Stimulated activated CD4-positive, alpha-beta T cell treated with anti-CD3 and anti-CD28 coated beads, Interleukin-15, amount 100 ng/mL, for 1 hour (primary cell): ENCODE measurements at regions not wholly inside any gene's neighbourhood (a gene's known extent, or its start where the extent isn't known, plus 50 kb on each side); places are given as distances from the start of the nearest gene placed in this dataset.

Experiments
- DNase-seq, 2 donors: peaks; one replicate each; pipeline ENCODE4 v3.0.0-alpha.2; 2020; ENCODE audit warnings: low read depth in 1 of 2, low spot score in 1 of 2

DNA sequence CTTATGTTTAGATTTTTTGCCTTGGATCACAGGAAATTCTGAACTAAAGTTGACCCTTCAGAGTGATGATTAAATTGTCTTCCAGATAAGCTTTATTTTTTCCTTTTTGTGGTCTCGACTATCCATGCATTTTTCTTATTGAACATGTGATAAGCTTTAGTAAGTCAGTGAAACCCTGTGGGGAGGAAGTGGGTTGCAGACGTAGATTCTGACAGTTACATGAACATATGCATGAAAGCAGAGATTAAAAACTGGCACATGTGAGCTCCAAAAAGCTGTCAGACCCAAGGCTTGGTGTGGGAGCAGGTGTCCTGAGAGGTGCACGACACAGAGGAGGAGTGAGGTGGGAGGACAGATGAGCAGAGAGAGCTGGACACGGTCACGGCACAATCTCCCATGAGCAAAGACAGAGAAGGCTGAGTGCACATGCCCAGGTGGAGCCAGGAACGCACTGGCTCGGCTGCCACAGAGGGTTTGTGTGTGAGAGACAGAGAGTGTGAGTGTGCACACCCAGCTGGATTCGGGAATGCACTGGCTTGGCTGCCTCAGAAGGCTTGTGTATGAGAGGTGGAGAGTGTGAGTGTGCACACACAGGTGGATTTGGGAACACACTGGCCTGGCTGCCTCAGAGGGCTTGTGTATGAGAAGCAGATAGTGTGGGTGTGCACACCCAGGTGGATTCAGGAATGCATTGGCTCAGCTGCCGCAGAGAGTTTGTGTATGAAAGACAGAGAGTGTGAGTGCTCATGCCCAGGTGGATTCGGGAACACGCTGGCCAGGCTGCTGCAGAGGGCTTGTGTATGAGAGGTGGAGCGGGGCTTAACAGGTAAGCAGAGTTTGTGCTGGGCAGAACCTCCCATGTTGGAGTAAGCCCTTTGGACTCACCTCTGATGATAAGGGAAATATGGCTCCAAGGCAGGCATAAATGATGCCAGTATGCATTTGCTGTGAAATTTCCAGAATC is 849.1 kb upstream of the SALL3 start:
- no peak for DNase-seq

DNA sequence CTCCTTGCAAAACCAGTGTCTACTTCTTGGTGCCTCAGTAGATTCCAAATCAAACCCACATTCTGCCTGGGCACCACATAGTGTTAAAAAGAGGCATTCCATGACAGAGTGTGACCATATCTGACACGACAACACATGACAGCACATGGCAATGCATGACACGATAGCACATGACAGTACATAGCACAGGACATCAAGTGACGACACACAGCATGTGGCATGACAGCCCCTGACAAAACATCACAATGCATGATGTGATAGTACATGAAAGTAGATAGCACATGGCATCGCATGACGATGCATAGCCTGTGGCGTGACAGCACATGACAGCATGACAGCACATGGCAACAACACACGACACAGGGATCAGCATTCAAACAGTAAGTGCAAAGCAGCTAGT is 845.9 kb upstream of the SALL3 start:
- DNase-seq = no peak

DNA sequence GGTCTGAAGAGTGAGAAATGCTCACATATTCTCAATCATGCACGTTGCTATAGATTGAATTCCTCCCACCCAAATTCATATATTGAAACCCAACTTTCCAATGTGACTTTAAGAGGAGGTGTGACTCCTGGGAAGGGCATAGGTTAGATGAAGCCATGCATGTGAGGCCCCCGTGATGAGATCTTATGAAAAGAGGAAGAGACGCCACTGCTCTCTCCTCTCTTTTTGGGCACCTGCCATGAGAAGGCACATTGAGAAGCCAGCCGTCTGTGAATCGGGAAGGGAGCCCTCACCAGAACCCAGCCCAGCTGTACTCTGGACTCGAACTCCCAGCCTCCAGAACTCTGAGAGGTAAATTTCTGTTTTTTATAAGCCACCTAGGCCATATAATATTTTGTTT is 842.6 kb upstream of the SALL3 start:
- DNase-seq = no peak

DNA sequence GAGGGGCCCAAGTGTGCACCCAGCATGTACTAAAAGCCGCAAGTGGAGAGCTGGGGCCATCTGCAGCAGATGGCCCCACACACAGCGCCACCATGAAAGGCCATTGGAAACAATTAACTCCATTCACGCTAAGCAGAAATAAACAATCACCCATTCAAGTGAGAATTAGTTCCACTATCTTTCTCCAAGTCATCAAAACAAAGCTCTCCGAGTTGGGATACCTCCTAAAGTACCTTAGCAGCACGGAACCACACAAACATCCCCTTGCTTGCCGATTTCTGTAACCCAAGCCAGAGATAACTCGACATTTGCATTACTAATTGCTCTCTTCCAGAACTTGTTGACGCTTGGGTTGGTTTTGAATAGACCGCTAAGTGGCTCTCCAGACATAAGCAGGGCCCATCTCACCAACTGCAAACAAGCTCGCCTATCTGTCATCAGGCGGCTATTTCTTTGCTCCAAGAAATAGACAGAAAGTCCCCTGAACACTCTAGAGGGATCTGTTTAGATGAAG is 840.6 kb upstream of the SALL3 start:
- DNase-seq = no peak

DNA sequence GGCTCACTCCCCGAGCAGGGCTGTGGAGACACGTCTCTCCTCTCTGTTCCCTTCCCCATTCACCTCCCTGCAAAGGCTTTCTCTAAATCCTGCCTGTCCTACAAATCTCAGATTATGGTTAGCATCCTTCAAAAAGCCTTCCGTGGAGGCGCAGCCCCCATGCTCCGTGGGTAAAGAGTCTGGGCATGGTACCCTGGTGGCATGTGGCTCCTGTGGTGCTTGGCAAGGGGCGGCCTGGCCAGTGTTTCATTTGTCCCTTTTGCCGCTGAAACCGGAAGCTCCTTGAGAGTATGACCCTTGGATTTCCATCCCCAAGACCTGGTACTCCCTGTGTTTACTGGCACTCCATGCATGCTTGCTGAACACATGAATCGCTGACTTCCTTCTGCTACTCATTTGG is 839.3 kb upstream of the SALL3 start:
- no peak for DNase-seq

DNA sequence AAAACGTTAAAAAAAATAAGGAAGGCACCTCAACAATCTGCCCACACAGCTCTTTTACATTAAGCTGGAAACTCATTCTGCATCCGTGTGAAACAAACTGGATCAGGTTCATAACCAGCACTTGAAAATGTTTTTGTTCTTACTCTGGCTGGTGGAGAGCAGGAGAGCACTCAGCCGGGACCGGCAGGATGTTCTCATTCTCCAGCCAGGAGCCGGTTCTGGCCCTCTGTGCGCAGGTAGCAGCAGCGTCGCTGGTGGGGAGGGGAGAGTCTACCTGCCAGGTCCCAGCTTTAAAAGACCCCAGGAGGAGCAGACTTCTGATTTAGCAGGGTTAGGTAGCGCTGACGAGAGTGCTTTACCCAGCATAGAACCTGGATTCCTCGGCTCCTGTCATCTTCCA is 834.9 kb upstream of the SALL3 start:
- no peak for DNase-seq

DNA sequence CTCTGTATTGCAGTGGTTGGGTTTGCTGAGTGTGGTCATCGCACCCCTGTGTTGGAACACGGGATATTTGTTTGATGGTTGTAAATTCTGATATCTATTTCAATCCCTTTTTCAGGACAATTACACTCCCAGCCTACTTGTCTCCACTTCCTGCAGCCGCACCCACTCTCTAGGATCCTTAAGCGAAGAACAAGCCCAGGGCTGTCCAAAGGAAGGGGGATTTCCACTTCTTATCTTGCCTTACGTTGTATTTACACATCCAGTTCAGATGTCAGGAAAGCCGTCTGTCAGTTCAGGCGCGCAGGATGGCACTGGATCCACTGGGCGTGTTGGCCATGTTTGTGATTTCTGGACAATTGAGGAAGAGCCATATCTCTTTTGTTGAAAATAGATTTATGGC is 834.5 kb upstream of the SALL3 start:
- no peak for DNase-seq

DNA sequence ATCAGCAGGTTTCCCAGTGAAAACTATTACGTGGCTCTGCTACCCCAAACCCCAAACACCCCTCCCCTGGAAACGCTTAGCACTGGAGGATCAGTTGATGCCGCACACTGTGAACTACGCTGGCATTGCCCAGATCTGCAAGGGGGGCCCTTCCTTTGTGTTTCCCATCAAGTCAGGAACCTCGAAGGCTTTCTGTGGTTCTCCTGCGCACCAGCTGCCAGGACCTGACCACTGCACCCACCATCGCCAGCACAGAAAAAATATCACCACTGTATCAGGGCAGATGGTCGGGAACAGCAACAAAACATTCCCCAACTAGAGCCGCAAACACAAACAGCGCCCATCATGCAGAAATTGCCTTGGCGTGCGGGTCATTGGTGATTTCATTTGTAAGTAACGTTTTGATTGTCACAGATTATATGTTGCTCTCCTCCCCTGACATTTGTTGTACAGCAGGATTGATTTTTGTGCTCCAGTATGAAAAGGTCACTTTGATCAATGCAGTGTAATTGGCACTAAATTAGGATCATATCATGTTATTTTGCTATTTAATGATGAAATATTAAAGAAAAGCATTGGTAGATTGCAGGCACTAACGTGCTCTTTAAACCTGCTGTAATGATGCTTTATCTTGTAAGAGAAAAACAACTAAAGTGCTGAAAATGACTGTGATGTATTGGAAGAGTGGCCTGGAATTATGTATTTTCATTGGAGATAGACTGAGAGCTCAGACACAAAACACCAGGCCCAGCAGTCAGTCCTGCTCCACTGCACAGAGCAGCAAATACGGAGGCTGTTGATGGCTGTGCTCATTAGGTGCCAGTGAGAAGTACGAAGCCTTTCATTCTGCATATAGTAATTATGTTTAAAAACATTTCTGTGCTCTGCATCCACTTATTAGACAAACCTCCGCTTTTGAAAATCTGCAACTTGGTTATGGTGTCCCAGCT is 833.2 kb upstream of the SALL3 start:
- no peak for DNase-seq

DNA sequence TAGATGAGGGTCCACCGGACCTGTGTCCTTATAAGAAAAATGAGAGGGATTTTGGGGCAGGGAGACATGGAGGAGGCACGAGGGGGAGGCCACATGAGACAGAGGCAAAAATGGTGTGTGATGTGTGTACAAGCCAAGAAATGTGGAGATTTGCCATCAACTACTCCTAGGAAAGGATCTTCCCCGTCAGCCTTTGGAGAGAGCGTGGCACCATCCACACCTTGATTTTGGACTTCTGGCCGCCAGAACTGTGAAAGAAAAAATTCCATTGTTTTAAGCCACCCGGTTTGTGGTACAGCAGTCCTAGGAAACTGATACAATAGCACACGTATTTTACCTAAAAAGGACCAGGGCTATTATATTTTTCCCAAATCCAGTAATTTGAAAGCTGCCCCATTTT is 829.0 kb upstream of the SALL3 start:
- no peak for DNase-seq

DNA sequence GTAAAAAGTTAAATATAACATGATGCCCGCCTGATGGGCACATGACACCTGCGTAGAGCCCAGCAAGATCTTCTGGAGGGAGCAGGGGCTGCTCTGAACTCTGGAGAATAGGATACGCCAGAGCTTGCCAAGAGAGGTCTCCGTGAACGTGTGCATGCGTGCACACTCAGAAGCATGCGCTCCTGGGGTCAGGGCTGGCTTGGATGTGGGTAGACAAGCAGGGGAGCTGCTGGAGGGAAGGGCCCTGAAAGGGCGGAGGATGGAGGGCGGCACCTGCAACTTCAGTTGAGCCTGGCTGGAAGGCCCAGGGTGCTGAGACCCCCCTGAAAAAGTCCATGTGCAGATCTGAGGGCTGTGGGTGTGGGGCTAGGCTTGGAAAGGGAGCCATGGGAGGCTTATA is 828.4 kb upstream of the SALL3 start:
- DNase-seq = no peak

DNA sequence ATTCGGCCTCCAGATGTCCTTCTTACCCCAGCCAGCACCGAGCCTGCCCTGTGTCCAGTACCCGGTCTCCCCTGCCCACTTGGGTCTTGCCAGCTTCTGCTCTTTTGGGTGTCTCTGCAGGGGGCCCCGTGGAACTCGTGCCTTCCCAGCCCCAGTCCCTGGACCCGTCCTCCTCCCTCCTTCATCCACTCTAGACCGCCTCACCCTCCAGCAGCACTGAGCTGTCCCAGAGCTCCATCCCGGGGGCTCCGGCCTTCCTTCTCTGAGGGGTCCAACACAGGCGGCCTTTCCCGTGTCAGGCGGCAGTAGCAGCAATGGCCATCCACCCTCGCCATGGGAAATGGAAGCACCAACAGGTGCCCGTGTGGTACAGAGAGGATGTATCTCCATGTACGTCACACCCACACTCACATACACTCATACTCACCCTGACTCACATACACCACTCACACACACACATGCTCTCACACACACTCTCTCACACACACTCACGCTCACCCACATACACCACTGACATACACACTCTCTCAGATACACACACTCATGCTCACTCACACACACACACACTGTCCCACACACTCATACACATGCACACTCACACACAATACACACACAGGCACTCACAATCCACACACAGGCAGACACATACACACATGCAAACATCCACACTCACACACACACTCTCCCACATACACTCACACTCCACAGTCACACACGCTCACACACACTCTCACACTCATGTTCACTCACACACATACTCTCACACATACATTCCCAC is 827.5 kb upstream of the SALL3 start:
- no peak for DNase-seq

DNA sequence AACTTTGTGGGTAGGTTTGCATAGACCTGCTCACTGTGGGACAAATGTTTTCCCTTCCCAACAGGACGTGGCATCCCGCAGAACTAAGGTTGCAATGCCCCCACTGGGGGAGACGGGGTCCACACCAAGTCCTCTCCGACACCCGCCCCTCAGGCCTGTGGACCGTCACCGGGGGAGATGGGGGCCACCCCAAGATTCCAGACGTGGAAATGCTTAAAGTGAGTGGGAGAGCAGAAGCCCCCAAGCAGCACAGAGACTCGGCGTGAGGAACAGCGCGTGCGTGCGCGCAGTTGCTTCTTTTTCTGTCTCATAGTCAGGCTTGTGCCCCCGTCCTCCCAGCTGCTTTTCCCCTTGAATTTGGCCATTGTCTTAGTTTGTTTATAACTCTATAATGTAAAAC is 826.3 kb upstream of the SALL3 start:
- DNase-seq = no peak

DNA sequence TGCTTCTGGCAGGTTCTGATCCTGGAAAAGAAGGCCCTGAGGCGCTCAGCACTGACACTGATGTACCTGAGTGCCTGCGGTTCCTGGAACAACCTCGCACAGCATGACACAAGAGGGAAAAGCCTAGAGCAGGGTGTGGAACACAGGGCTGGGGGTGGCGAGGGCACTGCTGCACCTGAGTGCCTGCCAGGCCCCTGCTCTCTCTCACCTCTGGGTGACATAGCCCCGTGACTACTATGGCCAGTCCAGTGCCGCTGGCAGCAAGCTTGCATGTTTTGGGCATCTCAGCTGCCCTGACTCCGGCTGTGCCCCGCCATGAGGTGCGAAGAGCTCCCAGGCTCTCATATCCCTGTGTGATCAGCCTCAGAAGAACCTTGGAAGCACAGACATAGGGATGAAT is 825.2 kb upstream of the SALL3 start:
- DNase-seq = no peak

DNA sequence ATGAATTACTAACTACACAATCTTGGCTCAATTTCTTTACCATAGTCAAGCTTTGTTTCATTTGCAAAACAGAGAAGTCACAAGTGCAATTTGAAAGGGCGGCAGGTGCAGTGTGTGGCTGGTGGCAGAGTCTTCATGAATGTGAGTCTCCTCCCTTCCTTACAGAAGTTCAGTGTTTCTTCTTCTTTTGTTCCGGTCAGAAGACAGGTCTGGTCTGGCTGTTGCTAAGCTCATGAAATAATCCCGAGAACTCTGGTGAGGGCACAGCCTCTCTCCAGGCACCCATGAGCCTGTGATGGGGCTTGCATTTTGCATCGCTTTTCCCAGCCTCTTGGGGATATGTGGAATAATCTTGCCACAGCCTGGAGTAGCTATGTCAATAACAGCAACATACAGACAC is 824.8 kb upstream of the SALL3 start:
- DNase-seq = no peak

DNA sequence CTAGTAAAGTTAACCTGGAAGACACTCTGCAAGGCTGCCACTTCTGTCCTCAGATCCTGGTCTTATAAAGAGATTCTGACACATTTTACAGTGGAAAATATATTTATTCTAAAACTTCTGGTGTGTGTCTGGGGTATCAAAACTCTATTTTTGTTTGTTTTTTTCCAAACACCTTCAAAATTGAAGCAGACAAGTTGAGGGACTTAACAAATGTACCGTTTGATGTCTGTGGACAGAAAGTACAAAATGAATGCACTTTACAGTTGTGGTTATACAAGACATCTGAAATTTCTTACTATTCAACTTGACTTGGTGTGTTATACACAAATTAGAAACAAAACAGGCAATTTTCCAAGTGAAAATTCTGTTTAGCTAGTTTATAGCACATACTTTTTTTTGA is 823.2 kb upstream of the SALL3 start:
- no peak for DNase-seq

DNA sequence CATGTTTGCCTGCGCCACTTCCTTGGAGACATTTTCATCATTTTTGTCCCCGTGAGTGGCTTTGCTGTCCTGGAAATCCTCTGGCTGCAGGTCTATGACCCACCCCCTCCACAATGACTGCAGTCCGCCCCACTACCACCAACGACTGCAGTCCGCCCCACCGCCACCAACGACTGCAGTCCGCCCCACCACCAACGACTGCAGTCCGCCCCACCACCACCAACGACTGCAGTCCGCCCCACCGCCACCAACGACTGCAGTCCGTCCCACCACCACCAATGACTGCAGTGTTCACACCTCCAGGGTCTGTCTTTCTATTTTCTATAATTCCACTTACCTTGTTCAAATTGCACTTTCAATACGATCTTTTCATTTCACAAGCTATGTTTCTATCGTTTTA is 820.7 kb upstream of the SALL3 start:
- DNase-seq = no peak

DNA sequence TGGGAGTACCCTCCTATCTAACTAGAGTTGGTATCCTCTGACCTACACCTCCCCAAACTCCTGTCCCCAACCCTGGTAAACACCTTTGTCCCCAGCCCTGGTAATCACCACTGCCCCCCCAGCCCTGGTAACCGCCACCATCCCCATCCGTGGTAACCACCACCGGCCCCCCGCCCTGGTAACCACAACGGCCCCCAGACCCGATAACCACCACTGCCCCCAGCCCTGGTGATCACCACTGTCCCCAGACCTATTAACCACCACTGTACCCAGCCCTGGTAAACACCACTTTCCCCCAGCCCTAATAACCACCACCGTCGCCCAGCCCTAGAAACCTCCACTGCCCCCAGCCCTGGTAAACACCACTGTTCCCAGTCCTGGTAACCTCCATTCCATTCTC is 820.2 kb upstream of the SALL3 start:
- DNase-seq = no peak

DNA sequence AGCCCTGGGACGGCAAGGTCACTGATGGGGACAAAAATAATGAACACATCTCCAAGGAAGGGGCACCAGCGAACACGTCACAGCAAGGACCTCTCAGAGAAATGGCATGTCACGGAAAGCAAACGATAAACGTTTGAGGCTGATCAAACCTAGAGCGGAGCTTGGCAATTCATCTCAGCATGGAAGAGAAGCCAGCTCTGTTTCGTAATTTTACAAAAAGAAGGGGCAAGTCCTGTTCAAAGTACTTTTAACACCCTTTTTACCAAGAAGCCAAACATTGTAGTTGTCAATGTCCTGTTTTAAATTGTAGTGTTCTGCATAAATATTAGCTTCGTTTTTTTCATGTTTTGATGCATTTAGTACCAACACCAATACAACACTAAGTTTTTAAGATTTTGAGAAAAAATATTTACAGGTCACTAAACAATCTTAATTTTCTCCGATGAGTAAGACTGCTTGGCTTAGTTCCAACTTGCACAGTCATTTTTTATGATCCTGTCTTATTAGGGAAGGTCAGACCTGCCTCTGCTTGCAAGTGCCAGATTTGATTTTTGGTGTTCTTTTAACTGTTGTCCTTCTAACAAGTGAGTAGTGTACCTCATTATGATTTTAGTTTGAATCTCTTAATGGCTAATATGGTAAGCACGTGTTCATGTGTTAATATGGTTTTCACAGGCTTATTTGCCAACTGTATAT is 818.5 kb upstream of the SALL3 start:
- DNase-seq = no peak

DNA sequence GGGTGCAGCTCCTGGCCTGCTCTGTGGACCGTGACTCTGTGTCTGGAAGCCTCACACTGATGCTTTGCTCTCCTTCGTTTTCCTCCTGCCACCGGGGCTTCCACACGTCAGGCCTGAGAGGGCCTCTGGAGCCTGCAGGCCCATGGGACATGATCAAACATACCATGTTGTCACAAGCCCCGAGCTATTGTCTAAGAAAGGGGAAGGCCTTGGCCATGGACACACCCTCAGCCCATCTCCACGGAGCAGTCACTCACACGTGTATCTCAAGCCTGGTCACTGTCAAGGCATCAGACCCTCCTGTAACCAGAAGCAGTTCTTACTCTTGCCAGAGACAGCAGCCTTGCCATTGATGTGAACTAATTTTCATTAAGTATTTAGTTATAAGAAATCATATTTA is 814.1 kb upstream of the SALL3 start:
- no peak for DNase-seq

DNA sequence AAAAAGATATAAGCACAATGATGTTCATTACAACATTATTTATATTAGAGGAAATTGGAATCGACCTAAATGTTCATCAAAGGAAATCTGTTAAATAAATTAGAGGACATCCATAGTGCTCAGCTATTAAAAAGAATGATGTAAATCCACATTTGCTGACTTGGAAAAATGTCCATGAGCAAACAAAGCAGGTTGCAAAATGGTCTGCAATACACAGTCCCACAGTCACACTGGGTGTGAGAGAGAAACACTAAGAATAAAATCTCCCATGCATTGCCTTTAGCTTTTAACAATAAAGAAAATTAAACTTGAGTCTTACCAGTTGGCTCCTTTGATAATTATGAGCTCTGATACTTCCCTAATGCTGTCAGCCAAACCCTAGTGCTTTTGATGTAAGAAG is 811.1 kb upstream of the SALL3 start:
- no peak for DNase-seq
